WTC11 (cell line): ENCODE measurements at regions not wholly inside any gene's neighbourhood (a gene's known extent, or its start where the extent isn't known, plus 50 kb on each side); places are given as distances from the start of the nearest gene placed in this dataset.

Source experiments
- CDX4 ChIP-seq: fragments of 250-450 bp; sonication (Bioruptor Pico); IDR thresholded peaks from 2 replicates; pipeline ENCODE4 v1.9.0; 2021; ENCODE audit warnings: moderate library complexity, mild to moderate bottlenecking, inconsistent platforms, borderline replicate concordance
- CTCF ChIP-seq: fragments of 200-600 bp; IDR thresholded peaks from 2 replicates; pipeline ENCODE4 v1.8.0; 2022; ENCODE audit warnings: antibody characterized with exemption
- FOXJ3 ChIP-seq: sonication (generic); formaldehyde crosslinking; IDR thresholded peaks from 2 replicates; pipeline ENCODE4 v1.9.0; 2021; ENCODE audit warnings: missing genetic modification reagents, mild to moderate bottlenecking, borderline replicate concordance
- GTF2I ChIP-seq: fragments of 250-450 bp; sonication (Bioruptor Pico); conservative IDR thresholded peaks from 2 replicates; pipeline ENCODE4 v1.4.0; 2021; ENCODE audit warnings: mild to moderate bottlenecking
- NFYB ChIP-seq: sonication (generic); formaldehyde crosslinking; conservative IDR thresholded peaks from 2 replicates; pipeline ENCODE4 v1.8.0; 2022; ENCODE audit warnings: low read depth, missing genetic modification reagents
- USF1 ChIP-seq: sonication (generic); formaldehyde crosslinking; IDR thresholded peaks from 2 replicates; pipeline ENCODE4 v1.8.0; 2022; ENCODE audit warnings: mild to moderate bottlenecking, missing genetic modification reagents
- ZNF121 ChIP-seq: sonication (generic); formaldehyde crosslinking; IDR thresholded peaks from 2 replicates; pipeline ENCODE4 v1.8.0; 2023; ENCODE audit warnings: missing genetic modification reagents
- ZNF138 ChIP-seq: sonication (generic); formaldehyde crosslinking; conservative IDR thresholded peaks from 2 replicates; pipeline ENCODE4 v1.8.1; 2022; ENCODE audit warnings: mild to moderate bottlenecking, moderate library complexity, missing genetic modification reagents

GRCh38 chr16:55046916-55047315 is 116.3 kb downstream of the IRX5 start:
- no peak for TF ChIP-seq GTF2I (CRISPR knock-in tag)
- no peak for TF ChIP-seq CTCF
- no peak for TF ChIP-seq ZNF121 (CRISPR knock-in tag)
- no peak for TF ChIP-seq NFYB
- TF ChIP-seq USF1 (CRISPR knock-in tag) = no peak
- no peak for TF ChIP-seq CDX4 (CRISPR knock-in tag)
- TF ChIP-seq ZNF138 (CRISPR knock-in tag) = no peak
- no peak for TF ChIP-seq FOXJ3
